ENCODE measurements at regions not wholly inside any gene's neighbourhood (a gene's known extent, or its start where the extent isn't known, plus 50 kb on each side); places are given as distances from the start of the nearest gene placed in this dataset.

DNA sequence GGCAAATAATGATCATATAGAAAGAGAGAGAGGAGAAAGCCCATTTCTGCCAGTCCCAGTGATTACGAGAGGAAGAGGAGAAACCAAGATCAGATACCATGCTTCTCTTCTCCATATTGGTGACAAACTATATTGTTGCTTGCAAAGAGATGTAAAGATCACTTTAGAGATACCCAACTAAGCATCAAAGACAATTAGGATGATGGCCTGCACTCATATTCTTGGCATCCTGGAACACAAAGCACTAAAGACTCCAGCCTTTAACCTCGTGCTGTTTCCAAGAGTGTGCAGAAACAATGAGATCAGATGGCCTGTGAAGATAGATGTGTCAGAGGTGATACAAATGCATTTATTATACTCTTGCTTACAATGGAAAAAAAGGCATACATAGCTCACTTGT, 170.7 kb upstream of the TP63 start:
- dilution Hi-C loops (cut with HindIII; ENCODE audit: low sequenced_read_pairs, unreplicated experiment) (no loop called here), intact Hi-C loops (cut with micrococcal nuclease) (no loop called here), in situ Hi-C loops (cut with MboI; ENCODE audit: low sequenced_read_pairs) (no loop called here)
- H3K18ac ChIP-seq (ENCODE audit: low read depth, low read length): no peak overlapping the region
- H4K91ac ChIP-seq (ENCODE audit: insufficient read depth, low read depth, low read length): no peak overlapping the region
- no peaks in the 10 kb centered on the region for H3K79me1 ChIP-seq (ENCODE audit: low read depth in 1 of 2, low read length in 2 of 2)
- H3K9ac ChIP-seq (ENCODE audit: low read depth, low read length): no peak overlapping the region
- H2BK5ac ChIP-seq (ENCODE audit: low read depth, low read length, poor library complexity, severe bottlenecking): no peak overlapping the region
- no peaks in the 10 kb centered on the region for H3K36me3 ChIP-seq (ENCODE audit: control insufficient read depth, insufficient read depth, low read length)
- no peaks in the 10 kb centered on the region for H4K20me1 ChIP-seq (ENCODE audit: insufficient read depth, low read length)
- H4K5ac ChIP-seq (ENCODE audit: low read depth, low read length): no peak overlapping the region
- no peak overlapping the region for H3K4ac ChIP-seq (ENCODE audit: low read depth, low read length)
- ATAC-seq (ENCODE audit: low read depth) (no peak), DNase-seq (no peak)
- no peaks in the 10 kb centered on the region for H3K9me3 ChIP-seq (ENCODE audit: control insufficient read depth, insufficient read depth, low read length)
- H2AFZ ChIP-seq (replicated peaks; ENCODE audit: low read length, poor library complexity): no peak overlapping the region
- H2BK120ac ChIP-seq (ENCODE audit: low read depth, low read length): no peak overlapping the region
- no peaks in the 10 kb centered on the region for H3K27me3 ChIP-seq (ENCODE audit: control insufficient read depth, insufficient read depth, low read length)
- H3K27ac ChIP-seq (ENCODE audit: insufficient read depth, low read length): no peak overlapping the region
- no peak for TF ChIP-seq SMC3 (IDR thresholded peaks at IDR 0.05; ENCODE audit: low read depth, low read length)
- TF ChIP-seq NFE2L2 (IDR thresholded peaks at IDR 0.05; ENCODE audit: low read depth, low read length): no peak
- no peak overlapping the region for H3K4me2 ChIP-seq (ENCODE audit: low read depth, low read length)
- no peaks in the 10 kb centered on the region for H3K9me1 ChIP-seq (ENCODE audit: insufficient read depth, low read length)
- ChIA-PET CTCF (no interaction called here), POLR2A (ENCODE audit: unreplicated experiment) (no interaction called here)
- no peak overlapping the region for H3K4me3 ChIP-seq (ENCODE audit: insufficient read depth, low read depth, low read length)
- no peaks in the 10 kb centered on the region for H3K4me1 ChIP-seq (ENCODE audit: control insufficient read depth, insufficient read depth, low read length)
- no peak overlapping the region for H3K23ac ChIP-seq (ENCODE audit: low read depth, low read length)
- no peak overlapping the region for H2AK5ac ChIP-seq (ENCODE audit: low read depth, low read length)
- no TSS peak for BruUV-seq (replicated peaks)
- no peak overlapping the region for H4K8ac ChIP-seq (ENCODE audit: low read depth in 2 of 2, low read length in 2 of 2)
- no peak overlapping the region for H3K56ac ChIP-seq (ENCODE audit: extremely low read depth, insufficient read depth, low read length)
- no peak overlapping the region for H2BK20ac ChIP-seq (ENCODE audit: low read depth, low read length)
- no peak overlapping the region for H2BK15ac ChIP-seq (ENCODE audit: low read depth, low read length)
- no peak overlapping the region for H3K14ac ChIP-seq (replicated peaks; ENCODE audit: low read depth, low read length)
- no peak overlapping the region for H2AK9ac ChIP-seq (replicated peaks; ENCODE audit: low read depth, low read length, poor library complexity)
- WGBS, 2 experiments (ENCODE audit: extremely low coverage in 2 of 2, insufficient read length in 1 of 2): no CpG with 5 or more reads among the region's 2 CpGs
